Lower leg skin (tissue), 3 donors: ENCODE measurements at regions not wholly inside any gene's neighbourhood (a gene's known extent, or its start where the extent isn't known, plus 50 kb on each side); places are given as distances from the start of the nearest gene placed in this dataset.

ENCODE experiments used
- CTCF ChIP-seq, 3 donors: fragments of 450-650 bp; IDR thresholded peaks; one replicate each; pipeline ENCODE4 v1.5.1; 2016; ENCODE audit warnings: antibody characterized with exemption in 3 of 3, mild to moderate bottlenecking in 3 of 3, moderate library complexity in 2 of 3
- POLR2A ChIP-seq, 2 donors: fragments of 450-650 bp; IDR thresholded peaks; one replicate each; pipeline ENCODE4 v1.6.1; 2016 to 2017; ENCODE audit warnings: antibody characterized with exemption in 2 of 2, mild to moderate bottlenecking in 1 of 2, moderate library complexity in 1 of 2

DNA sequence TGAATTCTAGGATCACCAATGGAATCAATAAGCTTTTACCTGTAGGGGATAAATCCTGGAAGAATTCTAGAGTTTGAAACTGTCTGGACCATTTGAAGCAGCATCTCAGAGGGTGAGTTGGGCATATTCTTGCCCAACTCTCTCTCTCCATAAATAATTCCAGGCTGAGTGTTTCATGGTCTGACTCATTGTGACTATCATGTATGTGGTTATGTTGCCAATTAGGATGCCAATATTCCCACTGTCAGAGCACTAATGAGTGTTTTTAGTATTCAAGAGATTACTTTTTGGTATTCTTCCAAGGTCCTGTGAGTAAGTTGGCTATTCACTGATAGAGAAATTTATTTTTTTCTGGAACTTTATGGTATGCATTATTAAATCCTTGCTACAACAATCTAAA is 456.9 kb downstream of the TOX3 start:
- TF ChIP-seq CTCF (IDR thresholded peaks at IDR 0.05) (no peak), POLR2A (IDR thresholded peaks at IDR 0.05) (no peak)
